ENCODE measurements at regions not wholly inside any gene's neighbourhood (a gene's known extent, or its start where the extent isn't known, plus 50 kb on each side); places are given as distances from the start of the nearest gene placed in this dataset.

DNA sequence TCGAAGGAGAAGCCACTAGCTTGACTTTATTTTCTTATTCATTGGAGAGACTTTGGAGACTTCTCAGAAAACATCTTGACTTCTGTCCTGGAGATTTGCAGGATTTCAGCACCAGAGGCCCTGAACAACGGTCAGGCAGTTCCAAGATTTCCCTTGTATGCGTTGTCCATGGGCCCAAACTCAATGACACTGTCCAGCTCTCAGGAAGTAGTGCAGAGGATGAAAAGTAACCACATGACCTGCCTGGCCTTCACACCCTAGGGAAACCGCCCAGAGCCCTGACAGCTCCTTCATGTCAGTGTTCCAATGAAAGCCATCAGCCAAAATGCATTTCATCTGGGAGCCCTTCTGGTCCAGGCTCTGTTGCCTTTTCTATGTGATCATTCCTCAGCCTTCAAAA is 214.1 kb downstream of the BLID start:
- TF ChIP-seq SIN3A (IDR thresholded peaks at IDR 0.05; ENCODE audit: borderline replicate concordance, insufficient read depth, low read length) (no peak), POLR2AphosphoS5 (IDR thresholded peaks at IDR 0.05; ENCODE audit: low read depth, low read length) (no peak)
